ENCODE measurements at regions not wholly inside any gene's neighbourhood (a gene's known extent, or its start where the extent isn't known, plus 50 kb on each side); places are given as distances from the start of the nearest gene placed in this dataset.
"Not testable (repeated sequence)": the region's sequence is repeated elsewhere in the genome, so short reads cannot be mapped to it uniquely, and the experiment has no call there.

GRCh38 chr6:50995036-50995435 is 176.4 kb downstream of the TFAP2B start:
- no peak for TF ChIP-seq CTCF (IDR thresholded peaks at IDR 0.05; ENCODE audit: borderline replicate concordance, control extremely low read depth, extremely low read depth, insufficient read depth, missing control alignments)
- no peak for DNase-seq (ENCODE audit: low spot score)
- in situ Hi-C loops (cut with MboI; ENCODE audit: low sequenced_read_pairs, unreplicated experiment), result no loop called here

DNA sequence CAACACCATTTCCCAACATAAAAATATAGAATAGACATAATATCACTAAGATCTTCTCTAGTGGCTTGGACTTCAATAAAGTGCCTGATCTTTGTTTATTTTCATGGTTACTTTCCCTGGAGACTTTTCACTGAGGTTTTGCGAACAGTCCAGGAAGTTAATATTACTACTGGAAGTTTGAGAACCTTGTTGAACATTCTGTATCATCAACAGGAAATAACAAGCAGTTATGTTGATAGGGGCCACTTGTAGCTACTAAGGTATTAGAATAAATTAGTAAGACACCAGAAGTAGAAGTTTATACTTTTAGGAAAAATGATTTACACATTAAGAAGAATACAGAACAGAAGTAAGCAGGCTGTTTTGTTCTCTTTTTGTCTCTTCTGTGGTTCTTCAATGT is 180.2 kb downstream of the TFAP2B start:
- in situ Hi-C loops (cut with MboI; ENCODE audit: low sequenced_read_pairs, unreplicated experiment), result no loop called here
- no peak for DNase-seq (ENCODE audit: low spot score)
- TF ChIP-seq CTCF (IDR thresholded peaks at IDR 0.05; ENCODE audit: borderline replicate concordance, control extremely low read depth, extremely low read depth, insufficient read depth, missing control alignments), result no peak

DNA sequence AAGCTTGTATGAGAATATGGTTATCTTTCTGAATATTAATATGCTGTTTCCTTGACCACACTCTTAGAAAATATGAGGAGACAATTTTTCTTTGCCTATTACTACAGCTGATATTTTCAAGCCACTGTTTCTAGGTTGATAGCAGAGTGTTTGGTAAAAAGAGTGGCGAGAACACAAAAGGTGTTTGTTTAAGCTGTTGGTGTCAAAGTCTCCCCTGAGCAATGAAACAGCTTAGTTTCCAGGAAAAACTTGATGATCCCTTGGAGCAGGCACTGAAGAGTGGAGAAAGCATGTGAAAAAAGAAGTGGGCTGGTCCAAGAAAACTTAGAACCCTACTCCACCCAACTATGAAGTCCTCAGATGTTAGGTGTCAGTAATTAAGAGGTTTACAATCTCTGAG is 182.7 kb downstream of the TFAP2B start:
- no peak for DNase-seq (ENCODE audit: low spot score)
- TF ChIP-seq CTCF (IDR thresholded peaks at IDR 0.05; ENCODE audit: borderline replicate concordance, control extremely low read depth, extremely low read depth, insufficient read depth, missing control alignments), result no peak
- in situ Hi-C loops (cut with MboI; ENCODE audit: low sequenced_read_pairs, unreplicated experiment), result no loop called here

DNA sequence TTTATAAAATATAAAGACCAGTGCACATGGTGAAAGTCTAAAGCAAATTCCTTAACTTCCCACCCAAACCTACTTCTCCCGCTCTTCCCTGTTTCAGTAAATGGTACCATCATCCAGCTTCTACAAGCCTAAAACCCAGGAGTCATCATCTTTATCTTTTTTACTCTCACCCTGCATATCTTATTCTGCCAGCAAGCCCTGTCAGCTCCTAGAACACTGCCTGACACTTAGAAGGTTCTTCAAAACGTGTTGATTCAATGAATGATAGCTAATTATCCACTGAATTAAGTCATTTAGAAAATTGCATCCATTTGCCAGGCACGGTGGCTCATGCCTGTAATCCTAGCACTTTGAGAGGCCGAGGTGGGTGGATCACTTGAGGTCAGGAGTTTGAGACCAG is 185.7 kb downstream of the TFAP2B start:
- in situ Hi-C loops (cut with MboI; ENCODE audit: low sequenced_read_pairs, unreplicated experiment), result no loop called here
- no peak for DNase-seq (ENCODE audit: low spot score)
- TF ChIP-seq CTCF (IDR thresholded peaks at IDR 0.05; ENCODE audit: borderline replicate concordance, control extremely low read depth, extremely low read depth, insufficient read depth, missing control alignments), result no peak

- in situ Hi-C loops (cut with MboI; ENCODE audit: low sequenced_read_pairs, unreplicated experiment), result no loop called here
- TF ChIP-seq CTCF (IDR thresholded peaks at IDR 0.05; ENCODE audit: borderline replicate concordance, control extremely low read depth, extremely low read depth, insufficient read depth, missing control alignments), result no peak
- DNase-seq (ENCODE audit: low spot score), result no peak
Measured at GRCh38 chr6:51005779-51006178, 187.1 kb downstream of the TFAP2B start.

GRCh38 chr6:51007237-51007636 is 188.6 kb downstream of the TFAP2B start:
- no peak for TF ChIP-seq CTCF (IDR thresholded peaks at IDR 0.05; ENCODE audit: borderline replicate concordance, control extremely low read depth, extremely low read depth, insufficient read depth, missing control alignments)
- no peak for DNase-seq (ENCODE audit: low spot score)
- in situ Hi-C loops (cut with MboI; ENCODE audit: low sequenced_read_pairs, unreplicated experiment), result no loop called here

- in situ Hi-C loops (cut with MboI; ENCODE audit: low sequenced_read_pairs, unreplicated experiment); DNase-seq (ENCODE audit: low spot score): not testable (repeated sequence)
Measured at GRCh38 chr6:51008693-51009092, 190.0 kb downstream of the TFAP2B start.

All from GM13976 (cell line).